ENCODE measurements at regions not wholly inside any gene's neighbourhood (a gene's known extent, or its start where the extent isn't known, plus 50 kb on each side); places are given as distances from the start of the nearest gene placed in this dataset.

DNA sequence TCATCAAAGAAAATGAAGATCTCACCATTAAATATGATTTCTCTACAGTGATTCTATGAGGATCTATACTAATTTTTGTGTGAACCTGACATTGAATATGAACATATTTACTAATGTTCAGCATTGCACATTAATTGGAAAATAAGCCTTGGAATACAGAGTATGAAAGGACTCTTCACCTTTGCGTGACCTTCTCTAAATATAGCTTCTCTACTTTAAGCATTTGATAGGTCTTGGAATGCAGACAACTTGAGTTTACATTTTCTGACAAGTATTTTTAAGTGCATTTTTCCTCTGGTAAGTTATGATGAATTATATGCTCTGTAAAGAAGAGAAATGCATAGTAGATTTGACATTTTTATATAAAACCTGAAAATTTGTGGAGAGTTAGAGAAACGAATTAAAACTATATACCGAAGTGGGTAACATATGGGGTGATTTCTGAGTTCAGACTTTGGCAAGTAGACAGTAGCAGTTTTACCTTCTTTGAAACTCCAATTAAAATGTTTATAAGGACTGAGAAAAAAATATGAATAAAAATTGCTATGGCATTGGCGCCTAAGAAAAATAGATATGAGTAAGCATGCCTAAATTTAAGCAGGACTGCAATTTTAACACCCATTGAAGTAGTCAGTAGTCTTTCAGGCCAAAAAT is 371.9 kb downstream of the GABRG1 start:
- DNase-seq (ENCODE audit: low read depth): no peak

DNA sequence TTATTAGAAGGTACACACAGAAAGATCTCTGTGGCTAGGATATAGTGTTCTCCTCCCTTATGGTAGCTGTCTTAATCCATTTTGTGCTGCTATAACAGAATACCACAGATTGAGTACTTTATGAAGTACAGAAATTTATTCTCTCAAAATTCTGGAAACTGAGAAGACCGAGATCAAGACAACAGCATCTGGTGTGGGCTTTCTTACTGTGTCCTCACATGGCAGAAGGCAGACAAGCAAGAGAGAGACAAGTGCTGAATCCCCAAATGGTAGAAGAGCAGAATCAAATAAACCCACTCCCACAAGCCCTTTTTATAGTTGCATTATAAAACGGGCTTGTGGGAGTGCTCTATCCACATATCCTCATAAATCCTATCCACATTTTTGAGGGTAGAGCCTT is 373.1 kb downstream of the GABRG1 start:
- TF ChIP-seq, protein P1, sequence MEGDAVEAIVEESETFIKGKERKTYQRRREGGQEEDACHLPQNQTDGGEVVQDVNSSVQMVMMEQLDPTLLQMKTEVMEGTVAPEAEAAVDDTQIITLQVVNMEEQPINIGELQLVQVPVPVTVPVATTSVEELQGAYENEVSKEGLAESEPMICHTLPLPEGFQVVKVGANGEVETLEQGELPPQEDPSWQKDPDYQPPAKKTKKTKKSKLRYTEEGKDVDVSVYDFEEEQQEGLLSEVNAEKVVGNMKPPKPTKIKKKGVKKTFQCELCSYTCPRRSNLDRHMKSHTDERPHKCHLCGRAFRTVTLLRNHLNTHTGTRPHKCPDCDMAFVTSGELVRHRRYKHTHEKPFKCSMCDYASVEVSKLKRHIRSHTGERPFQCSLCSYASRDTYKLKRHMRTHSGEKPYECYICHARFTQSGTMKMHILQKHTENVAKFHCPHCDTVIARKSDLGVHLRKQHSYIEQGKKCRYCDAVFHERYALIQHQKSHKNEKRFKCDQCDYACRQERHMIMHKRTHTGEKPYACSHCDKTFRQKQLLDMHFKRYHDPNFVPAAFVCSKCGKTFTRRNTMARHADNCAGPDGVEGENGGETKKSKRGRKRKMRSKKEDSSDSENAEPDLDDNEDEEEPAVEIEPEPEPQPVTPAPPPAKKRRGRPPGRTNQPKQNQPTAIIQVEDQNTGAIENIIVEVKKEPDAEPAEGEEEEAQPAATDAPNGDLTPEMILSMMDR (IDR thresholded peaks at IDR 0.05; ENCODE audit: insufficient read depth, low read depth, low read length): no peak
- DNase-seq (ENCODE audit: low read depth): no peak
- H3K4me3 ChIP-seq (ENCODE audit: low read depth, low read length): no peak overlapping the region

More for the DNA sequence above, 371.9 kb downstream of the GABRG1 start:
- H3K4me3 ChIP-seq (ENCODE audit: low read depth, low read length): no peak overlapping the region
- TF ChIP-seq, protein P1 (IDR thresholded peaks at IDR 0.05; ENCODE audit: insufficient read depth, low read depth, low read length): no peak

DNA sequence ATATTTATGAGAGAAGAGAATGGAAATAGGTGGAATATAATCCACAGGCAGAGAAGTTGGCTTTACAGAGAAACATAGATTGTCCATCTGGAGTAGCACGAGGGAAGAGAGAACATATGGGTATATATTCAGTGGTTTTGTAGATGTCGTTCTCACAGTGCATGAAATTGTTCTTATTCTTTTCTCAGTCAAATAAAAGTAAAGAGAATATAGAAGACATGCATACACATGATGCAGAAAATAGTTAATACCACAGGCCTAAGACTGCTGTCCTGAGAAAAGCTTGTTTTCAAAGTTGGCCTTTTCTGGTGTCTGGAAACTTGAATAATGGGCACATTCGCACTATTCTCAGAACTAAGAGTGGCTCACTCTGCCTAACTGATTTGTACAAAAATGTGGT is 378.1 kb downstream of the GABRG1 start:
- TF ChIP-seq, protein P1 (IDR thresholded peaks at IDR 0.05; ENCODE audit: insufficient read depth, low read depth, low read length): no peak
- no peak overlapping the region for H3K4me3 ChIP-seq (ENCODE audit: low read depth, low read length)
- DNase-seq (ENCODE audit: low read depth): no peak

DNA sequence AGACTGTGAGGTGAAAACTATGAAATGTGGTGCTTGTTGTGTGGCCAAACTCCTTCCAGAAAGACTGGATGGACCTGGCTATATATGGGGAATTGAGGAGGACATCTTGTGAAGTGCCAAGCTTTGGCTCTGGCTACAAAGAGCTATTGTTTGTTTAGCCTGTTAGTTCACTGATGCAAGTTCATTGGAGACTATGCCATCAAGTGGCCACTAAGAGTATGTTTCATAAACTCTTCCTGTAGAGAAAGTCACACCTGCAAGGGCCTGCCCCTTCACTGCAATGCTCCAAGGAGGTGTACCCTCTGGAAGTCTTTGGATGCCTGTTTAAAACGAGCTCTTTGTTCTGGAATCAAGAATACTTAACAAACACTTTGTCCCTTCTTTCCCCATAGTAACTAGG is 382.0 kb downstream of the GABRG1 start:
- TF ChIP-seq, protein P1 (IDR thresholded peaks at IDR 0.05; ENCODE audit: insufficient read depth, low read depth, low read length): no peak
- H3K4me3 ChIP-seq (ENCODE audit: low read depth, low read length): no peak overlapping the region
- no peak for DNase-seq (ENCODE audit: low read depth)

DNA sequence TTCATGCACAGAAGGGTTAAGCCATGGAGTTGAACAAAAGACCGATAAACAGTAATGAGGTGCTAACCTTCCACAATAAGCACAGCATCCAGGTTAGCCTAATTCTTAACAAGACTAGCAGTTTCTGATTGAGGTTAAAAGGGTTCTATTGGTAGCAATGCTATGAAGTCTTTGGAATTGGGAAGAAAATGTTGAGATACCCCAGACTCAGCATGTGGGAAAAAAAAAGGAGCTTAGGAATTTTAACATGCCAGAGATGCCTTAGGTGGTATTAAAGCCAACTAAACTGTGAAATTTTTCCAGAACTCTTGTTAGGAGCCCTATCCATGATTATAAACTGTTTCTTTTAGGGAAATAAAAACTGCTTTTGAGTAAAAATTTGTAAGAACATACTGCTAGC is 391.7 kb downstream of the GABRG1 start:
- TF ChIP-seq, protein P1 (IDR thresholded peaks at IDR 0.05; ENCODE audit: insufficient read depth, low read depth, low read length): no peak

DNA sequence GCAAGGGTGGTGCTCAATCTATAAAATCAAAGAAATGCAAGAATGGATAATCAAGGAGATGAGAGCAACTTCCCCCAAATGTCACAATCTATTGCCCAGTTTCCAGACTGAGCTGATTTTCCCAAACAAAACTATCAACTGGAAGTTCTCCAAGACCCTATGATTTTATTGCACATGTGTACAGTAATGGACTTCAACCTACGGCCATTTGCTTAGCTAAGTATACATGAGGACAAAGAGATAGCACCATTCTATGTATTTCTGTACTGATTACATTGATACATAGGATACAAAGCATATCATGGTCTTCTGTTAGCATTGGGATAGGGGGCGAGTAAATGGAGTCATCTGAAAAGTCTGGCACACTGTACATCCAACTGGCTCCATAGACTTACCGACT is 407.8 kb downstream of the GABRG1 start:
- no peak overlapping the region for H3K4me3 ChIP-seq (ENCODE audit: low read depth, low read length)
- TF ChIP-seq, protein P1 (IDR thresholded peaks at IDR 0.05; ENCODE audit: insufficient read depth, low read depth, low read length): no peak
- no peak for DNase-seq (ENCODE audit: low read depth)

More for the DNA sequence above, 391.7 kb downstream of the GABRG1 start:
- no peak overlapping the region for H3K4me3 ChIP-seq (ENCODE audit: low read depth, low read length)
- no peak for DNase-seq (ENCODE audit: low read depth)

DNA sequence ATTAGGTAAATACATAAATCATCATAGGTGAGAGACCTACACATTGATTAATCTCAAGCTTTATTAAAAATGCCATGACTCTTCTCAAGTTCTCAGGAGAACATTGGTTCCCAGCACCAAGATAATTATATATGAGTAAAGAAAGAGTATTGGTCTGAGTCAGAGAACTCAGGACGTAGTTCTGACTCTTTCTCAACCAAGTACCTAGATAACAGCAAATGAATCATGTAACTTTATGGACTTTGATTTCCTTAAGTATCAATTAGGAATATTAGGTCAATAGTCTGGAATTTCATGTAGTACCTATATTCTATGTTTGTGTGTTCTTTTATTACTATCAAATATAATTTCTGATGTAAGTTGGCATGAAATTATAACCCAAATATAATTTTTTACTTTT is 409.9 kb downstream of the GABRG1 start:
- no peak overlapping the region for H3K4me3 ChIP-seq (ENCODE audit: low read depth, low read length)
- no peak for DNase-seq (ENCODE audit: low read depth)
- TF ChIP-seq, protein P1 (IDR thresholded peaks at IDR 0.05; ENCODE audit: insufficient read depth, low read depth, low read length): no peak

Data from fibroblast of villous mesenchyme (primary cell).